GM12878 (cell line): ENCODE measurements at regions not wholly inside any gene's neighbourhood (a gene's known extent, or its start where the extent isn't known, plus 50 kb on each side); places are given as distances from the start of the nearest gene placed in this dataset.

ENCODE experiments used
- BACH1 ChIP-seq: fragments of 450-650 bp; IDR thresholded peaks from 2 replicates; pipeline ENCODE4 v1.6.1; 2017; ENCODE audit warnings: mild to moderate bottlenecking, borderline replicate concordance
- BCL3 ChIP-seq: IDR thresholded peaks from 2 replicates; pipeline ENCODE4 v1.6.1; 2011; ENCODE audit warnings: borderline replicate concordance, low read depth, mild to moderate bottlenecking, moderate library complexity, low read length; ENCODE audit not compliant: insufficient read depth, poor library complexity, severe bottlenecking
- BHLHE40 ChIP-seq, 2 experiments: fragments of 450-650 bp in 1 of 2; IDR thresholded peaks; 2 replicates each; pipeline ENCODE4 v1.6.1; 2011 to 2017; ENCODE audit warnings: low read depth in 2 of 2, borderline replicate concordance in 1 of 2, improper control_type of control experiment in 1 of 2, low read length in 1 of 2, mild to moderate bottlenecking in 1 of 2
- CBX5 ChIP-seq: sonication (generic); IDR thresholded peaks from 2 replicates; pipeline ENCODE4 v1.6.1; 2016; ENCODE audit warnings: low read depth, moderate library complexity, mild to moderate bottlenecking, inconsistent platforms
- EZH2 ChIP-seq: IDR thresholded peaks from 2 replicates; pipeline ENCODE4 v1.6.1; 2012; ENCODE audit warnings: low read depth, mild to moderate bottlenecking, control low read depth, inconsistent platforms, low read length, borderline replicate concordance; ENCODE audit not compliant: control insufficient read depth
- MXI1 ChIP-seq: fragments of 150-350 bp; IDR thresholded peaks from 2 replicates; pipeline ENCODE4 v1.6.1; 2011; ENCODE audit warnings: low read depth, mild to moderate bottlenecking, inconsistent platforms, low read length, improper control_type of control experiment
- NFYA ChIP-seq: IDR thresholded peaks from 2 replicates; pipeline ENCODE4 v1.6.1; 2011; ENCODE audit warnings: low read depth, mild to moderate bottlenecking, low read length, improper control_type of control experiment, borderline replicate concordance
- NFYB ChIP-seq: IDR thresholded peaks from 2 replicates; pipeline ENCODE4 v1.6.1; 2011; ENCODE audit warnings: low read depth, mild to moderate bottlenecking, low read length, improper control_type of control experiment, moderate library complexity; ENCODE audit not compliant: insufficient read depth
- NRF1 ChIP-seq: conservative IDR thresholded peaks from 2 replicates; pipeline ENCODE4 v1.6.1; 2011; ENCODE audit warnings: mild to moderate bottlenecking, low read depth, low read length, improper control_type of control experiment
- POLR2A ChIP-seq: IDR thresholded peaks from 2 replicates; pipeline ENCODE4 v1.6.1; 2011; ENCODE audit warnings: low read depth, mild to moderate bottlenecking, low read length
- POLR2AphosphoS5 ChIP-seq: IDR thresholded peaks from 2 replicates; pipeline ENCODE4 v1.6.1; 2011; ENCODE audit warnings: mild to moderate bottlenecking, low read length, inconsistent platforms
- ZNF274 ChIP-seq: IDR thresholded peaks from one replicate; pipeline ENCODE4 v1.8.0; 2011; ENCODE audit not compliant: insufficient read length, insufficient read depth
- TF ChIP-seq, protein P1 (sequence below), 3 experiments: IDR thresholded peaks in 2 of 3; conservative IDR thresholded peaks in 1 of 3; 2 replicates each; pipeline ENCODE4 v1.5.1; 2011; ENCODE audit warnings: low read depth in 3 of 3, low read length in 3 of 3, mild to moderate bottlenecking in 3 of 3, control low read depth in 2 of 3, moderate library complexity in 2 of 3, inconsistent platforms in 1 of 3, mixed read lengths in 1 of 3; ENCODE audit not compliant: control insufficient read depth in 2 of 3, insufficient read depth in 1 of 3; ENCODE audit errors: extremely low read depth in 1 of 3

DNA sequence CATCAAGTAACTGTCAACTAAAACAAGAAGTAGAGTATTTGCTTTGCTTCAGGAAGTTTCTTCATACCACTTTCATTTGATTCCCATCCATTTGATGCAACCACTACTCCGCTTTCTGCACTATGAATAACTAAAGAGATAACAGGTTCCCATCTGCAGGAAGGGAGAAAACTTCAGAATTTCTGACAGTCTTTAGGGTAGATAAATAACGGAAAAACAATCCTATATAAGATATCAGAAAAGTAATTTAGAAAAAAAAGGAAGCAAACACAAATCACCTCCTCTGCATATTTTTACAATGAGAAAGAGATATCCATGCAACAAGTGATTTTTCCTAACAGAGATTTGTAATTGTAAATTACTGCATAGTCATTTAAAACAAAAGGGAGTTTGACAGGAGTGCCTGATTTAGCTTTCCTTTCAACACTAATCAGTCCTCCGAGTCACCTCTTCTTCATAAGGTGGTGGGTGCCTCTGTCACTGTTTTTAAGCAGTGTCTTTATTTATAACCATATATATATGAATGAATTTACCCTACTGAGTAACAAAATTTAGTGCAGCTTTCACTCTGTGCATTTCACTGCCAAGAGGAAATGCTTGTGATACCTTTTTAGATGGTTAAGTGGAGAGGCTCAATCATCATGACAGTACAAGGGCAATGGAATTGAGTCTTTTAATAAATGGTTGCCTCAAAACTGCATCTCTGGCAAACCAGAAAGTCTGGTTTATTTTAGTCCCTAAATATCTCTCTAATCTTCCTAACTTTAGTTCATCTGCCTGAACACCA, 1920.4 kb downstream of the MRPL39 start:
- TF ChIP-seq EZH2 (no peak), POLR2A (no peak), BCL3 (no peak), BACH1 (no peak), ZNF274 (no peak), NFYB (no peak), CBX5 (no peak), MXI1 (no peak), BHLHE40 (IDR thresholded peaks at IDR 0.05; ENCODE audit: borderline replicate concordance in 1 of 2, low read depth in 2 of 2, low read length in 1 of 2) (no peak), NFYA (no peak), NRF1 (no peak), POLR2AphosphoS5 (no peak)
- TF ChIP-seq, protein P1, sequence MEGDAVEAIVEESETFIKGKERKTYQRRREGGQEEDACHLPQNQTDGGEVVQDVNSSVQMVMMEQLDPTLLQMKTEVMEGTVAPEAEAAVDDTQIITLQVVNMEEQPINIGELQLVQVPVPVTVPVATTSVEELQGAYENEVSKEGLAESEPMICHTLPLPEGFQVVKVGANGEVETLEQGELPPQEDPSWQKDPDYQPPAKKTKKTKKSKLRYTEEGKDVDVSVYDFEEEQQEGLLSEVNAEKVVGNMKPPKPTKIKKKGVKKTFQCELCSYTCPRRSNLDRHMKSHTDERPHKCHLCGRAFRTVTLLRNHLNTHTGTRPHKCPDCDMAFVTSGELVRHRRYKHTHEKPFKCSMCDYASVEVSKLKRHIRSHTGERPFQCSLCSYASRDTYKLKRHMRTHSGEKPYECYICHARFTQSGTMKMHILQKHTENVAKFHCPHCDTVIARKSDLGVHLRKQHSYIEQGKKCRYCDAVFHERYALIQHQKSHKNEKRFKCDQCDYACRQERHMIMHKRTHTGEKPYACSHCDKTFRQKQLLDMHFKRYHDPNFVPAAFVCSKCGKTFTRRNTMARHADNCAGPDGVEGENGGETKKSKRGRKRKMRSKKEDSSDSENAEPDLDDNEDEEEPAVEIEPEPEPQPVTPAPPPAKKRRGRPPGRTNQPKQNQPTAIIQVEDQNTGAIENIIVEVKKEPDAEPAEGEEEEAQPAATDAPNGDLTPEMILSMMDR (IDR thresholded peaks at IDR 0.05 in 2 of 3, conservative IDR thresholded peaks at IDR 0.05 in 1 of 3; ENCODE audit: control insufficient read depth in 2 of 3, extremely low read depth in 1 of 3, insufficient read depth in 1 of 3, low read depth in 3 of 3, low read length in 3 of 3) = no peak
